ENCODE measurements at regions not wholly inside any gene's neighbourhood (a gene's known extent, or its start where the extent isn't known, plus 50 kb on each side); places are given as distances from the start of the nearest gene placed in this dataset.

GRCh38 chr9:101931756-101932155, 193.3 kb upstream of the GRIN3A start:
- no peak for TF ChIP-seq SPEN (CRISPR knock-in tag; IDR thresholded peaks at IDR 0.05; ENCODE audit: low read depth)
- no peak for TF ChIP-seq CTCF (CRISPR knock-in tag; IDR thresholded peaks at IDR 0.05)
- no peak for TF ChIP-seq ZNF232 (CRISPR knock-in tag; IDR thresholded peaks at IDR 0.05; ENCODE audit: borderline replicate concordance)
- no peak for TF ChIP-seq SMAD9 (CRISPR knock-in tag; IDR thresholded peaks at IDR 0.05)

All from HepG2 (cell line).